WERI-Rb-1 (cell line): ENCODE measurements at regions not wholly inside any gene's neighbourhood (a gene's known extent, or its start where the extent isn't known, plus 50 kb on each side); places are given as distances from the start of the nearest gene placed in this dataset.
A peak's percentile ranks its signal among the peaks of the same experiment; 100 is the strongest.

Experiments used
- DNase-seq: peaks from one replicate; pipeline ENCODE4 v3.0.0-alpha.2; 2020
- H3K27ac ChIP-seq: fragments of 250-450 bp; sonication (Bioruptor Pico); 2 replicates; pipeline ENCODE4 v1.5.1; 2020; ENCODE audit warnings: mild to moderate bottlenecking, moderate library complexity
- H3K27me3 ChIP-seq: fragments of 250-450 bp; sonication (Bioruptor Pico); 2 replicates; pipeline ENCODE4 v1.5.1; 2021; ENCODE audit warnings: mild to moderate bottlenecking, low read depth, moderate library complexity; ENCODE audit not compliant: insufficient read depth, severe bottlenecking
- H3K36me3 ChIP-seq: fragments of 250-450 bp; sonication (Bioruptor Pico); 2 replicates; pipeline ENCODE4 v1.5.1; 2020; ENCODE audit warnings: mild to moderate bottlenecking, moderate library complexity
- H3K4me3 ChIP-seq: 2 replicates; pipeline ENCODE4 v1.5.1; 2011; ENCODE audit warnings: low read depth, mild to moderate bottlenecking, control low read depth, low read length
- H3K9me3 ChIP-seq: fragments of 250-450 bp; sonication (Bioruptor Pico); 2 replicates; pipeline ENCODE4 v1.5.1; 2021; ENCODE audit warnings: mild to moderate bottlenecking, moderate library complexity; ENCODE audit not compliant: severe bottlenecking
- CTCF ChIP-seq: IDR thresholded peaks from 2 replicates; pipeline ENCODE4 v1.5.1; 2011; ENCODE audit warnings: low read depth, mild to moderate bottlenecking, control low read depth, inconsistent platforms, low read length

GRCh38 chr2:188158337-188159100 lies 133.2 kb upstream of the GULP1 start:
- Histone ChIP-seq H3K36me3 (no peaks in the 10 kb centered on the region), H3K27ac (no peak overlapping the region), H3K9me3 (no peaks in the 10 kb centered on the region), H3K27me3 (no peaks in the 10 kb centered on the region), H3K4me3 (no peak overlapping the region)
- no peak for TF ChIP-seq CTCF
- no peak for DNase-seq

DNA sequence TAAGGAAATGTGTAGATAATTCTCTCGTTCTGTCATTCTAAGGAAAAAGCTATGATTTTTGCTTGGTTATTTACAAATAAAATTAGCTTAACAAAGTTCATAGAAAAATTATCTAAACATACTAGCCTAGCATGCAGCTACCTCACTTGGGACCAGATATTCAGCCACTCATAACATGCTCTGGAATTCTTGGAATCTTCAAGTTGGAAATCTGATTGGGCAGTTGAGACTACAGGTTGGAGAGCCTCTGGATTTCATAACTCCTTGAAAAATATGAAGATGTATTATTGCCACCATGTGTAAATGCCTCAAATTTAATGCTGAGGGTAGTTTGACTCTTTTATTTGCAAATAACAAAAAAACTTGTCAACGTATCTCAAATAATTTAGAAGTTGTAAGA lies 132.2 kb upstream of the GULP1 start:
- DNase-seq = no peak
- Histone ChIP-seq H3K36me3 (no peaks in the 10 kb centered on the region), H3K27ac (no peak overlapping the region), H3K4me3 (no peak overlapping the region), H3K9me3 (no peaks in the 10 kb centered on the region), H3K27me3 (no peaks in the 10 kb centered on the region)
- TF ChIP-seq CTCF = no peak

DNA sequence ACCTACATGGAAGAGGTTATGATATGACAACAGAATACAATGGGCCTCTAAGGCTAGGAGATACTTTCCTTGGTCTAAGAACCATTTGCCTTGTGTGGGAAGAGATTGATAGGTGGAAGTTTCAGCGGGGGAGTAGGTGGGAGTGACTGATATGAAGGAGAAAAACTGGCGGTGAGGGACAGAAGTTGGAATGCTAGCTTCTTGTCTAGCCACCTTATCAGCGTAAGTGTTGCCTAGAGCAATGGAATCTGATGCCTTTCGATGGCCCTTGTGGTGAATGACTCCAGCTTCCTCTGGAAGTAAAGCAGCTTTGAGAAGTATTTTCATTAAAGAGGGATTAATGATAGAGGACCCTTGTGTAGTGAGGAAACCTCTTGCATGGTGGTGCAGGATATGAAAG lies 121.3 kb upstream of the GULP1 start:
- no peak for DNase-seq
- no peak for TF ChIP-seq CTCF
- Histone ChIP-seq H3K9me3 (no peaks in the 10 kb centered on the region), H3K27ac (no peak overlapping the region), H3K36me3 (no peaks in the 10 kb centered on the region), H3K27me3 (no peaks in the 10 kb centered on the region), H3K4me3 (no peak overlapping the region)

DNA sequence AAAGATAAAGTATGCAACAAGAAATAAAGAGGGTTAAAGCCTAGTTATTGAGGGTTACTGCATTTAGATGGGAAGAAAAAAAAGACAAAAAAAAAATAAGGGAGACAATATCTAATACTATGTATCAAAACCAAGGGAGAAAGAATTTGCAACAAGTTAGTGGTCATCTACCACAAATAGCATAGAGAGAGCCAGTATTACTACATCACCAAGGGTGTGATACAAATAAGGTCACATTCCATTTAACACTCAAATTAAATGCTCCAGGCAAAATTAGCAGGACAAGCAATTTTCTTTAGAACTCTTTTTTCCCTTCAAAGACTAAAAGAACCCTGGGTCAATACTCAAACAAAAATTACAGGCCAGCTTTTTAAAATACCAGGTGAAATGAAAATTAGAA lies 115.1 kb upstream of the GULP1 start:
- no peak for DNase-seq
- TF ChIP-seq CTCF = no peak

DNA sequence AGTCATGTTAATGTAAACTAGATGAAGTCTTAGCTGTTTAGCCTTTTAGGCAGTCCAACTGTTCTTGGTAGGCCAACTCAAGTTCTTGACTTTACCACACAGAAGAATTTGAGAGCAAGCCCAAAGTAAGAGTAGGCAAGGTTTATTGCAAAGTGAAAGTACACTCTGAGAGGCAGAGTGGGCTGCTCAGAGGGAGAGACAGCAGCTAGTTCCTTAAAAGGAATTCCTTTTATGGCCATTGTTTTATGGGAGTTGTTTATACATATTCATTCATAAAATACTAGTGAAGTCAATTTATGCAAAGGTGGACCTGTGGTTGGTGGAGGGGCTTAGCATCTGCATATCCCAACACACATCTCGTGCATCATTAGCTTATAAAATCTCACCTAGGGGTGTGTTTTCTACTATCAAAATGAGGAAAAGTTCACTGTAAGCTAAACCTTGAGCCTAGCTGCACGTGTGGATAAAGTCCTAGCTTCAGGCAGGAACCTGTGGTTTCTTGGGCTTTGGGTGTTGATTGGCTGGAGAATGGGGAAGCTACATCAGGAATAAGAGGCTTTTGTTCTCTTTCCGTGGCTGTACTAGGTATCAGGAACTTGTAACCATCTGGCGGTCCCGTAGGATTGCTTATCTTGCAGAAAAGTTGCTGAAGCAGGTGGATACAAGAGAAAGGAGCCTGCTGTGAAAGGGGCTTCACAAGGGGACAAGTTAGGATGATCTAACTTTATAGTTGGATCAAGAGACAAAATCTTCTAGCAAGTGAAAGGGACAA lies 110.4 kb upstream of the GULP1 start:
- DNase-seq = peak; percentile 58
- no peak for TF ChIP-seq CTCF
- Histone ChIP-seq H3K27ac (no peak overlapping the region), H3K4me3 (no peak overlapping the region), H3K36me3 (no peaks in the 10 kb centered on the region), H3K9me3 (no peaks in the 10 kb centered on the region), H3K27me3 (no peaks in the 10 kb centered on the region)

More for the DNA sequence above, 115.1 kb upstream of the GULP1 start:
- Histone ChIP-seq H3K9me3 (no peaks in the 10 kb centered on the region), H3K36me3 (no peaks in the 10 kb centered on the region), H3K4me3 (no peak overlapping the region), H3K27ac (no peak overlapping the region), H3K27me3 (no peaks in the 10 kb centered on the region)
